ENCODE measurements at regions not wholly inside any gene's neighbourhood (a gene's known extent, or its start where the extent isn't known, plus 50 kb on each side); places are given as distances from the start of the nearest gene placed in this dataset.

DNA sequence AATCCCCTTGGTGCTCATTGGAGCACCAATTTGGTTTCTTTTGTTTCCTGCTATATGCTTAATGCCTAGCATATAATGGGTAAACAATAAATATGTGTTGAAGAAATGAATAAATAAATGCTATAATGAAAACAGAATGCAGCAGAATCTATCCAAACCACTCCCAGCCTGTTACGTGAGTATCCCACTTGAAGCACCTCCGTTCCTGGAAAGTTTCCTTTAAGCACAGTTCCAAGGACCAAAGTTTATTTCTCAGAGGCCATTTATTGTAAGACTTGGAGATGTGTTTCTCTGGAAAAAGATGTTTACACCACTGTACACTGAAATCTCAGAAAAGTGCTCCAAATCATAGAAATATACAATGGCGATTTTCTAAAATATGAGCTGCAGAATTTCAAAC lies 187.0 kb downstream of the SOX9 start:
- Histone ChIP-seq H3K36me3 (ENCODE audit: control insufficient read depth in 2 of 2, insufficient read depth in 2 of 2, low read length in 2 of 2) (no peaks in the 10 kb centered on the region), H3K9me3 (ENCODE audit: control insufficient read depth in 2 of 2, low read length in 2 of 2) (no peaks in the 10 kb centered on the region), H3K4me1 (ENCODE audit: control insufficient read depth in 2 of 2, insufficient read depth in 2 of 2, low read length in 2 of 2) (no peaks in the 10 kb centered on the region), H3K27ac (ENCODE audit: low read depth in 2 of 2, low read length in 2 of 2) (no peak overlapping the region), H3K4me3 (ENCODE audit: low read length in 2 of 2) (no peak overlapping the region), H3K27me3 (ENCODE audit: control insufficient read depth in 2 of 2, insufficient read depth in 2 of 2, low read length in 2 of 2) (no peaks in the 10 kb centered on the region), H3K9ac (ENCODE audit: low read depth in 1 of 2, low read length in 2 of 2) (no peak overlapping the region)

DNA sequence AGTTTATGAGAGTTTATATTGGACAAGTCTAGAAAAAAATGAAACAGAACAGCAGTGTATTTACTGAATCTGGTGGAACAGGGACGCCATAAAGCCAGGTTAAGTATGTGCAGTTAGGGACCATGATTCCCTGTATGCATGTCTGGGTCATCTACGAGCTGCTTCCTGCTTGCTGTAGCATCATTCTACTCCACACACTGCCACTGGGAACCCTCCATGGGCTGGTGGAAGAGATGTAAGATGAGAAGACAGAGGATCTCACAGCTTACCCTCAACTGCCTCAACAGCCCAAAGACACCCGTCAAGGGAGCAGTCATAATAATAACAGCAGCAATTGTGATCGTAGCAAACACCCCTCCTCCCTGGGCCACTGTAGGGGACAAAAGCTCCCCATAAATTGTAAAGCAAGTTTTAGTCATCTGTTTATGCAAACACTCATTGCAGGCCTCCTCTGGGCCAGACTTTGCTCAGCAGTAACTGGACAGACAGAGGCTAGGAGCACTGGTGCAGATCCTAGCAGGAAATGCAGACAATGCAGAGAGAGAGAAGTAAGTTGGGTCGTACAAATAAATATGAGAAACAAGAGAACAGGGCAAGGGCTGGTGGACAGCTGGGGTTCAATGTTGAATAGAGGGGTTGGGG lies 188.0 kb downstream of the SOX9 start:
- no peak overlapping the region for H3K9ac ChIP-seq (ENCODE audit: low read depth in 1 of 2, low read length in 2 of 2)
- H3K27ac ChIP-seq (ENCODE audit: low read depth in 2 of 2, low read length in 2 of 2) = no peak overlapping the region
- no peaks in the 10 kb centered on the region for H3K4me1 ChIP-seq (ENCODE audit: control insufficient read depth in 2 of 2, insufficient read depth in 2 of 2, low read length in 2 of 2)
- H3K36me3 ChIP-seq (ENCODE audit: control insufficient read depth in 2 of 2, insufficient read depth in 2 of 2, low read length in 2 of 2) = no peaks in the 10 kb centered on the region
- no peaks in the 10 kb centered on the region for H3K9me3 ChIP-seq (ENCODE audit: control insufficient read depth in 2 of 2, low read length in 2 of 2)
- H3K4me3 ChIP-seq (ENCODE audit: low read length in 2 of 2) = no peak overlapping the region
- H3K27me3 ChIP-seq (ENCODE audit: control insufficient read depth in 2 of 2, insufficient read depth in 2 of 2, low read length in 2 of 2) = no peaks in the 10 kb centered on the region

- Histone ChIP-seq H3K27ac (ENCODE audit: low read depth in 2 of 2, low read length in 2 of 2) (no peak overlapping the region), H3K27me3 (ENCODE audit: control insufficient read depth in 2 of 2, insufficient read depth in 2 of 2, low read length in 2 of 2) (no peaks in the 10 kb centered on the region), H3K36me3 (ENCODE audit: control insufficient read depth in 2 of 2, insufficient read depth in 2 of 2, low read length in 2 of 2) (no peaks in the 10 kb centered on the region), H3K9me3 (ENCODE audit: control insufficient read depth in 2 of 2, low read length in 2 of 2) (no peaks in the 10 kb centered on the region), H3K4me1 (ENCODE audit: control insufficient read depth in 2 of 2, insufficient read depth in 2 of 2, low read length in 2 of 2) (no peaks in the 10 kb centered on the region), H3K4me3 (ENCODE audit: low read length in 2 of 2) (no peak overlapping the region), H3K9ac (ENCODE audit: low read depth in 1 of 2, low read length in 2 of 2) (no peak overlapping the region)
Measured at GRCh38 chr17:72311004-72311403, 190.2 kb downstream of the SOX9 start.

DNA sequence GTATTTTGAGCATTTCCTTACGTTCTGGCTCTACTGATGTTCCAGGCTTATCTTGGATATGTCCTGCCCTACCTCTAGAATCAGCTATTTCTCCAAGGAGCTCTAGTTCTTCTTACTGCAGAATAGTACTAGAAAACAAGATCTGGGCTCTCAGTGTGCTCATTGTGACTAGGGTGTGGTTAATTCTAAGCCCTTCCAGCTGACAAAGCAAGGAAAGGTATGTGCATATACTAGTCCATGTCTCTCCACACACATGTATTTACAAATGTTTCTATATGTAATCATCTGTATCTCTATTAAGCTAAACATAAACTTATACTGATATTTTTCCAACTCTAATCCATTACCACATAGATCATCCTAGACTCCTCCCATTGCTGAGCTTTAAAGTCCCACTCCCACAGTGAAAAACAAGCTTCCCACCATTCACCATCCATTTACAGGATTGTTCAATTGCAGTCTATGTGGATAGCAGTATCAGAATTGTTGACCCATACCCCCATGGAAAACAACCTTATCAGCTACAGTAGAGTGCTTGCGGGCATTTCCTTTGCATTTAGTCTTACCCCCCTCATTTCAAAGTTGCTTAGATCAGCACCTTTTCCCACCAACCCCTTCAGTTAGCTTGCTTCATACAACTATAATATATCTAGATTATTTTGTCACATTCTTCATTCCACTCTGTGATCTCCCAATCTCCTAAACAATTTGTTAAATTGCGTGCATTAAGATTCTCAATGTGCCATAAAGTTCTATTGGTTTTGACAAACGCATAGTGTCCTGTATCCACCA lies 194.5 kb downstream of the SOX9 start:
- H3K27me3 ChIP-seq (ENCODE audit: control insufficient read depth in 2 of 2, insufficient read depth in 2 of 2, low read length in 2 of 2) = no peaks in the 10 kb centered on the region
- H3K4me1 ChIP-seq (ENCODE audit: control insufficient read depth in 2 of 2, insufficient read depth in 2 of 2, low read length in 2 of 2) = no peaks in the 10 kb centered on the region
- H3K36me3 ChIP-seq (ENCODE audit: control insufficient read depth in 2 of 2, insufficient read depth in 2 of 2, low read length in 2 of 2) = no peaks in the 10 kb centered on the region
- H3K9me3 ChIP-seq (ENCODE audit: control insufficient read depth in 2 of 2, low read length in 2 of 2) = no peaks in the 10 kb centered on the region
- no peak overlapping the region for H3K4me3 ChIP-seq (ENCODE audit: low read length in 2 of 2)
- H3K9ac ChIP-seq (ENCODE audit: low read depth in 1 of 2, low read length in 2 of 2) = no peak overlapping the region
- H3K27ac ChIP-seq (ENCODE audit: low read depth in 2 of 2, low read length in 2 of 2) = no peak overlapping the region

DNA sequence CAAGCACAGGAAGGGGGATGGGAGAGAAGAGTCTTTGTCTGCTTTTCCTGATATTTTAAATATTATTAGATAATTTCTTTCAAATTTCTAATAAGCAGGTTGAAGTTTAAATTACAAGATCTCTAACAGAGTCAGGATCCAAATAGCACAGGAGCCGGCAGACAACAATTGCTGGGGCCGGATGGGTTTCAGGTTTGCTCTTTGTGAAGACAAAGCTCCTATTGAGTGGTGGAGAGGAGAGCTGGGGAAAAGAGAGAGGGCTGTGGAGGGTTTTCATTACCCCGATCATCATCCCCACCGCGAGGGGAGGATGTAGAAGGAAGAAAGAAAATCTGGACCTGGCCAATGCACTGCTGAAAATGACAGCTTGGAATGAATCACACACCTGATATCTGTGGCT lies 197.3 kb downstream of the SOX9 start:
- Histone ChIP-seq H3K9ac (ENCODE audit: low read depth in 1 of 2, low read length in 2 of 2) (no peak overlapping the region), H3K27me3 (ENCODE audit: control insufficient read depth in 2 of 2, insufficient read depth in 2 of 2, low read length in 2 of 2) (no peaks in the 10 kb centered on the region), H3K9me3 (ENCODE audit: control insufficient read depth in 2 of 2, low read length in 2 of 2) (no peaks in the 10 kb centered on the region), H3K36me3 (ENCODE audit: control insufficient read depth in 2 of 2, insufficient read depth in 2 of 2, low read length in 2 of 2) (no peaks in the 10 kb centered on the region), H3K4me1 (ENCODE audit: control insufficient read depth in 2 of 2, insufficient read depth in 2 of 2, low read length in 2 of 2) (no peaks in the 10 kb centered on the region), H3K4me3 (ENCODE audit: low read length in 2 of 2) (no peak overlapping the region), H3K27ac (ENCODE audit: low read depth in 2 of 2, low read length in 2 of 2) (no peak overlapping the region)

DNA sequence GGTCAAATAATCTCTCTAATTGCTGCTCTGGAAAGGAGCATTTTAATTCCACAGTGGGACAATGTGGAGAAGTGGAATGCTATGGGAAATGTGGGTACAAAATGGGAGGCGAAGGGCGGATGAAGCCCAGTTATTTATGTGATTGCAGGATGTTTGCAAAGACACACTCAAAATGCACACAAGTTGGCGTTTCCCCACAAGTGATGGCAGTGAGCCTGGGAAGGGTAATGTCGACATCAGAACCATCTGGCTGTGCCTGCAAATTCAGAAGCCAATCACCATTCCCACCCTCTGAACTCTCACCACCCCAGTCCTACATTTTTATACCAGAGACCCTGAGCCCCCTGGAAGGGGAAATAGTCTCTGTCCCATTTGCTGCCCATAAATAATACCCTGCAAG lies 201.1 kb downstream of the SOX9 start:
- H3K9ac ChIP-seq (ENCODE audit: low read depth in 1 of 2, low read length in 2 of 2) = no peak overlapping the region
- no peaks in the 10 kb centered on the region for H3K27me3 ChIP-seq (ENCODE audit: control insufficient read depth in 2 of 2, insufficient read depth in 2 of 2, low read length in 2 of 2)
- H3K4me1 ChIP-seq (ENCODE audit: control insufficient read depth in 2 of 2, insufficient read depth in 2 of 2, low read length in 2 of 2) = no peaks in the 10 kb centered on the region
- no peak overlapping the region for H3K4me3 ChIP-seq (ENCODE audit: low read length in 2 of 2)
- no peaks in the 10 kb centered on the region for H3K9me3 ChIP-seq (ENCODE audit: control insufficient read depth in 2 of 2, low read length in 2 of 2)
- H3K27ac ChIP-seq (ENCODE audit: low read depth in 2 of 2, low read length in 2 of 2) = no peak overlapping the region
- H3K36me3 ChIP-seq (ENCODE audit: control insufficient read depth in 2 of 2, insufficient read depth in 2 of 2, low read length in 2 of 2) = no peaks in the 10 kb centered on the region

DNA sequence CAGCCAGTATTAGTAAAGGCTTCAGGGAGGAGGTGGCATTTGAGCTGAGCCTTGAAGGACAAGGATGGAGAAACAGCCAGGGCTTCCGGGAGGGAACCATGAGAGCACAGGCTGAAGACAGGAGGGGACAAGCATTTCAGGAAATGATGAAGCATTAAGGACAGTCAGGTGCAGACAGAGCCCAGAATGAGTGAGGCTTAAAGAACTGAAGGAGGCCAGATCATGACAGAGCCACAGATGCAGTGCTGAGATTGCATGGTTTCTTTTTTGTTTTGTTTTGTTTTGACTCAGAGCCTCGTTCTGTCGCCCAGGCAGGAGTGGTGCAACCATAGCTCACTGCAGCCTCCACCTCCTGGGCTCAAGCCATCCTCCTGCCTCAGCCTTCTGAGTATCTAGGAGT lies 211.5 kb downstream of the SOX9 start:
- Histone ChIP-seq H3K9ac (ENCODE audit: low read depth in 1 of 2, low read length in 2 of 2) (no peak overlapping the region), H3K4me3 (ENCODE audit: low read length in 2 of 2) (no peak overlapping the region), H3K4me1 (ENCODE audit: control insufficient read depth in 2 of 2, insufficient read depth in 2 of 2, low read length in 2 of 2) (no peaks in the 10 kb centered on the region), H3K27me3 (ENCODE audit: control insufficient read depth in 2 of 2, insufficient read depth in 2 of 2, low read length in 2 of 2) (no peaks in the 10 kb centered on the region), H3K36me3 (ENCODE audit: control insufficient read depth in 2 of 2, insufficient read depth in 2 of 2, low read length in 2 of 2) (no peaks in the 10 kb centered on the region), H3K27ac (ENCODE audit: low read depth in 2 of 2, low read length in 2 of 2) (no peak overlapping the region), H3K9me3 (ENCODE audit: control insufficient read depth in 2 of 2, low read length in 2 of 2) (no peaks in the 10 kb centered on the region)

DNA sequence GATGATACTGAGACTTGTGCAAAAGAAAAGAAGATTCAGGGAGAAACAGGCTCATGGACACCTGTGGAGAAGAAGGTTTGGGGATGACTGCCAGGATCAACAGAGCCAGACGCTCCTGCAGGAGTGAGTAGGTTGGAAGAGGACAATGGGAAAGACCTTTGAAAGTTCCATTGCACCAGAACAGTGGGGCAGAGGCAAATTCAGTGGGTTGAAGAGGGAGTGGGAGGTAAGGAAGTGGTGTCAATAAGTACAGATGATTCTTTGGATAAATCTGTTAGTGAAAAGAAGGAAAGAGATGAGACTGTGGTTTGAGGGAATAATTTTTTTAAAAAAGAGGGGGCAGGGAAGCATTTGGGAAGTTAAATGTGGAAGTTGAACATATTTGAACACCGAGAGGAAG lies 212.8 kb downstream of the SOX9 start:
- H3K9ac ChIP-seq (ENCODE audit: low read depth in 1 of 2, low read length in 2 of 2) = no peak overlapping the region
- peaks cover 0 to 2% of the 10 kb centered on the region in 2 donors for H3K4me1 ChIP-seq (ENCODE audit: control insufficient read depth in 2 of 2, insufficient read depth in 2 of 2, low read length in 2 of 2)
- no peaks in the 10 kb centered on the region for H3K27me3 ChIP-seq (ENCODE audit: control insufficient read depth in 2 of 2, insufficient read depth in 2 of 2, low read length in 2 of 2)
- H3K36me3 ChIP-seq (ENCODE audit: control insufficient read depth in 2 of 2, insufficient read depth in 2 of 2, low read length in 2 of 2) = no peaks in the 10 kb centered on the region
- no peaks in the 10 kb centered on the region for H3K9me3 ChIP-seq (ENCODE audit: control insufficient read depth in 2 of 2, low read length in 2 of 2)
- no peak overlapping the region for H3K4me3 ChIP-seq (ENCODE audit: low read length in 2 of 2)
- no peak overlapping the region for H3K27ac ChIP-seq (ENCODE audit: low read depth in 2 of 2, low read length in 2 of 2)

DNA sequence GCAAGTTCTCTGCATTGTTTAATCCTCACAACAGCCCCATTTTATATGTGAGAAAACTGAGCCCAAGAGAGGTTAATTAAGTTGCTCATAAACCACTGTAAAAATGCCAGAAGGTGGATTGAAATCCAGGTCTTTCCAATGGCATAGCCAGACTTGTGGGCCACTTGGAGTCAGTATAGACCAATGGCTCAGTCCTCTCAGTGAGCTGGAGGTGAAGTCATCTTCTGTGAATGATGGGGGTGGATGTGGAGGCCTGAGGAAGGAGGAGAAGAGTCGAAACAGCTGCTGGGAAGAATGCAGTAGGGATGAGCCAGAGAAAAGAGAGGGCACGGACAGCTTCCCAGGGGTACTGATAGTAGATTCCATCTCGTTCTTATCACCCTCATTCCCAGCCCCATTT lies 213.4 kb downstream of the SOX9 start:
- Histone ChIP-seq H3K4me3 (ENCODE audit: low read length in 2 of 2) (no peak overlapping the region), H3K36me3 (ENCODE audit: control insufficient read depth in 2 of 2, insufficient read depth in 2 of 2, low read length in 2 of 2) (no peaks in the 10 kb centered on the region), H3K9me3 (ENCODE audit: control insufficient read depth in 2 of 2, low read length in 2 of 2) (no peaks in the 10 kb centered on the region), H3K9ac (ENCODE audit: low read depth in 1 of 2, low read length in 2 of 2) (no peak overlapping the region), H3K4me1 (ENCODE audit: control insufficient read depth in 2 of 2, insufficient read depth in 2 of 2, low read length in 2 of 2) (peaks cover 0 to 7% of the 10 kb centered on the region in 2 donors), H3K27ac (ENCODE audit: low read depth in 2 of 2, low read length in 2 of 2) (no peak overlapping the region), H3K27me3 (ENCODE audit: control insufficient read depth in 2 of 2, insufficient read depth in 2 of 2, low read length in 2 of 2) (no peaks in the 10 kb centered on the region)

DNA sequence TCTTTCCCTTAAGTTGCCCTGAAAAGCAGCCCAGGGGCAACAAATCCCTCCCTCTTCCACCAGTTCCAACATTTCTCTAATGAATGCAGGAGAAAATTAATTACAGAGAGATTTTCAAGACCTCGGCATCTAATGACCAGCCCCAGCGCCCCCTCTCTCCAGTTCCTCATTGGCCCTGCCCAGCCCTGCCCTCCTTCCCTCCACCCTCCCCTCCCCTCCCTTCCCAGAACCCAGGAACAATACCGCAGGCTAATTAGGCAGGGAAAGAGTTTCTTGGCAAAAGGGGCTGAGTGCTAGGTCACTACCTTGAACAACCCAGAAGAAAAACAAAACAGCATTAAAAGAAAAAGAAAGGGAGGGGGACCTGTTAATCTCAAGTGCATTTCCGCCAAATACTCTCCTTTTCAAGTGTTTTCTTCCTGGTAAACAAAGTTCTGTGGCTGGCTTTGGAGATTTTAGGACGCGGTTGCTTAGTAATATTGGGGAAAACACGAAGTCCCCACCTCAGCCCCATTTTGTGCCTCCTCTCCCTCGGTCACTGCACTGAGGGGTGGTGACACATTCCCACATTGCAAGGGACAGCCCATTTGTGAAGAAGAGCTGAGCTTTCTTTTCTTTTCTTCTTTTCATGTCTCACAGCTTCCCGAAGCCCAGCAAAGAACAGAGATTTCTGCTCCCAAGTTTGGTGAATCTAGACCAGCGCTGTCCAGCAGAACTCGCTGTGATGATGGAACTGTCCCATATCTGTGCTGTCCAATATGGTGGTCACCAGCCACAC lies 215.4 kb downstream of the SOX9 start:
- Histone ChIP-seq H3K4me1 (ENCODE audit: control insufficient read depth in 2 of 2, insufficient read depth in 2 of 2, low read length in 2 of 2) (peaks cover 0 to 10% of the 10 kb centered on the region in 2 donors), H3K4me3 (ENCODE audit: low read length in 2 of 2) (no peak overlapping the region), H3K27ac (ENCODE audit: low read depth in 2 of 2, low read length in 2 of 2) (no peak overlapping the region), H3K9me3 (ENCODE audit: control insufficient read depth in 2 of 2, low read length in 2 of 2) (no peaks in the 10 kb centered on the region), H3K9ac (ENCODE audit: low read depth in 1 of 2, low read length in 2 of 2) (no peak overlapping the region), H3K27me3 (ENCODE audit: control insufficient read depth in 2 of 2, insufficient read depth in 2 of 2, low read length in 2 of 2) (no peaks in the 10 kb centered on the region), H3K36me3 (ENCODE audit: control insufficient read depth in 2 of 2, insufficient read depth in 2 of 2, low read length in 2 of 2) (no peaks in the 10 kb centered on the region)

Measured in mucosa of rectum (tissue), 2 donors.